Coronary artery (tissue), 2 donors: ENCODE measurements at regions not wholly inside any gene's neighbourhood (a gene's known extent, or its start where the extent isn't known, plus 50 kb on each side); places are given as distances from the start of the nearest gene placed in this dataset.

Source experiments
- DNase-seq: peaks from one replicate; pipeline ENCODE4 v3.0.0-alpha.2; 2017; ENCODE audit warnings: low spot score
- H3K27ac ChIP-seq, 2 donors: fragments of 200-600 bp; sonication (generic); one replicate each; pipeline ENCODE4 v1.5.1; 2016 to 2019
- H3K4me3 ChIP-seq: fragments of 200-600 bp; sonication (generic); 2 replicates; pipeline ENCODE4 v1.5.1; 2016; ENCODE audit warnings: mild to moderate bottlenecking, moderate library complexity
- CTCF ChIP-seq: fragments of 200-600 bp; sonication (generic); IDR thresholded peaks from one replicate; pipeline ENCODE4 v1.5.1; 2019; ENCODE audit warnings: antibody characterized with exemption

- Histone ChIP-seq H3K27ac (no peak overlapping the region), H3K4me3 (no peak overlapping the region)
- DNase-seq = no peak
- TF ChIP-seq CTCF = no peak
Measured at GRCh38 chr2:188852772-188853171, 121.4 kb upstream of the COL3A1 start.

GRCh38 chr2:188853307-188853706 is 120.9 kb upstream of the COL3A1 start:
- H3K4me3 ChIP-seq = no peak overlapping the region
- DNase-seq = no peak
- H3K27ac ChIP-seq = no peak overlapping the region
- TF ChIP-seq CTCF = no peak

- no peak overlapping the region for H3K27ac ChIP-seq
- H3K4me3 ChIP-seq = no peak overlapping the region
- DNase-seq = no peak
- TF ChIP-seq CTCF = no peak
Measured at GRCh38 chr2:188865681-188866080, 108.5 kb upstream of the COL3A1 start.

GRCh38 chr2:188869550-188869949 is 104.6 kb upstream of the COL3A1 start:
- H3K27ac ChIP-seq = peak overlapping the region; percentile 2 to 46
- DNase-seq = no peak
- H3K4me3 ChIP-seq = no peak overlapping the region
- no peak for TF ChIP-seq CTCF

- TF ChIP-seq CTCF = no peak
- no peak overlapping the region for H3K4me3 ChIP-seq
- peak overlapping the region in 1 of 2 donors; percentile 21 for H3K27ac ChIP-seq
- DNase-seq = no peak
Measured at GRCh38 chr2:188870289-188870688, 103.9 kb upstream of the COL3A1 start.

GRCh38 chr2:188875104-188875503 is 99.1 kb upstream of the COL3A1 start:
- TF ChIP-seq CTCF = no peak
- no peak overlapping the region for H3K27ac ChIP-seq
- H3K4me3 ChIP-seq = no peak overlapping the region
- no peak for DNase-seq

- no peak overlapping the region for H3K27ac ChIP-seq
- DNase-seq = no peak
Measured at GRCh38 chr2:188878716-188879115, 95.5 kb upstream of the COL3A1 start.

More at GRCh38 chr2:188878716-188879115, 95.5 kb upstream of the COL3A1 start:
- TF ChIP-seq CTCF = no peak
- H3K4me3 ChIP-seq = no peak overlapping the region
